GM18873 (cell line): ENCODE measurements at regions not wholly inside any gene's neighbourhood (a gene's known extent, or its start where the extent isn't known, plus 50 kb on each side); places are given as distances from the start of the nearest gene placed in this dataset.

Source experiments
- ATAC-seq: cut with Tn5 transposase; IDR thresholded peaks from one replicate; pipeline ENCODE4 v1.9.1; 2021; ENCODE audit warnings: mild to moderate bottlenecking, moderate library complexity, moderate number of reproducible peaks; ENCODE audit not compliant: unreplicated experiment, low FRiP score

- no peak for ATAC-seq
Observed at GRCh38 chr21:32135401-32136363, 143.2 kb downstream of the MIS18A start.

DNA sequence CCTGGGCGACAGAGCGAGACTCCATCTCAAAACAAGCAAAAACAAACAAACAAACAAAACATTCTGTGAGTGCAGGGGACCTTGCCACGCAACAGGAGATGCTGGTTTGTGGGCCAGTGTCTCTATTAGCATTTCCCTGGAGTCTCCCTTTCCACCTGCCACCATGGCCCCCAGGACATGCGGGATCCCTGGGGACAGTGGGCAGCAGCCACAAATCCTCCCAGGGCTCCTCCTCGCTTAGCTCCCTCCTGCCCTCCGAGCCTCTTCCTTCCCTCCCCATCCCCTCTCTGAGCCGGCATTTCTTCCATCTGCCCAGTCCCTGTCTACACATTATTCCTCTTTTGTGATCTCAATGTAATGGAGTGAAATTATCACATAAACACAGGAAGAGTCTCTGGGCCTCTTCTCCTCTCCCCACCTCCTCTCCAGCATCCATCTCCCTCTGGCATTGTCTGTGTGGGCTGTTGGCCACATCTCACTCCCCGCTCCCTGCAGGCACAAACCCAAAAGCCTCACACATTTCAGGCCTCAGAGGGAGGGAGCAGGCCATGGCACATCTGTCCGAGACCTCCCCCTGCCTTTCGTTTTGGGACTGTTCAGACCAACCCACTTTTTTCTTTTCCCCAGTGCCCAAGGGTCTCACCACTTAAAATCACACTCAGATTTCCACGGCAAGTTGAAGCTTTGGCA lies 144.3 kb downstream of the MIS18A start:
- no peak for ATAC-seq

DNA sequence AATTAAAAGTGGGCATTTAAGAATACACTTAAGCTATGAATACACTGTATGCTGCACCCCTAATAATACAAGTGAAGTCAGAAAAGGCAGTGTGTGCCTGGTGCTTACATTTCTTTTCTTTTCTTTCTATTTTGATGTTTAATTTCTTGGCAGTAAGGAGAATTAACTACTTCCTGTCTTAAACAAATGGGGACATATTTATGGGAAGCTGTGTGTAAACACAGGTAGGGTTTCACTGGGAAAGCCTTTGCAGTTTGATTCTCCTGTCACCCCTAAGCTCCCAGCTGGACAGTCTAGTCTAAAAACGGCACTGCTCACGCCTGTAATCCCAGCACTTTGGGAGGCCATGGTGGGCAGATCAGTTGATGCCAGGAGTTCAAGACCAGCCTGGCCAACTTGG lies 146.0 kb downstream of the MIS18A start:
- no peak for ATAC-seq

- no peak for ATAC-seq
Observed at GRCh38 chr21:32132409-32132808, 146.4 kb downstream of the MIS18A start.

GRCh38 chr21:32131960-32132359 lies 146.9 kb downstream of the MIS18A start:
- ATAC-seq, result no peak

GRCh38 chr21:32131164-32131563 lies 147.7 kb downstream of the MIS18A start:
- ATAC-seq, result no peak

DNA sequence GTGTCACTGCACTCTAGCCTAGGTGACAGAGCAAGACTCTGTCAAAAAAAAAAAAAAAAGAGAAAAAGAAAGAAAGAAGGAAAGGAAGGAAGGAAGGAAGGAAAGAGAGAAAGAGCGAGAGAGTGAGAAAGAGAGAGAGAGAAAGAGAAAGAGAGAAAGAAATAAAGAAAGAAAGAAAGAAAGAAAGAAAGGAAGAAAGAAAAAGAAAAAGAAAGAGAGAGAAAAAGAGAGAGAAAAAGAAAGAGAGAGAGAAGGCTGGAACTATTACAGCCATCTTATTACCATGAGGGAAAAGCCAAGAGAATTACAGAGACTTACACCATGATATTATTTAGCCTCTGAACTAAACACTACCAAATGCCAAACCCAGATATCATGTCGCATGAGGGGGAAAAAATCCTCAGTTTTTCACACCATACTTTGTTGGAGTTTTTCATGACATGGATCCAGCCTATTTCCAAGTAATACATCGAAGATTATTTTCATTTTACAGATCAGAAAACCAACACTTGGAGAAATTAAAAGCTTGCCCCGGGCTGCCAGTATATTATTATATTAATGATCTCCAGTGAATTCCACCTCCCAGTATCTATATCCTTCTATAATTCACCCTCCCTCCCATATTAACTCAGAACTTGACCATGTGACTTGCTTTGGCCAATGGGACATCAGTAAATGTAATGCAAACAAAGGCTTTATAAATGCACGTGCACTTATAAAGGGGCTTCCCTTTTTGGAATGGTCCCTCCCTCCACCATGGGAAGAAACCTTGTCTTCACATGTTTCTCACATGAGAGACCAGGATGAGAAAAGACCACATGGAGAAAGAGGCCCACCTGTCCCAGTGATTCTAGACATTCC lies 148.6 kb downstream of the MIS18A start:
- ATAC-seq, result no peak

DNA sequence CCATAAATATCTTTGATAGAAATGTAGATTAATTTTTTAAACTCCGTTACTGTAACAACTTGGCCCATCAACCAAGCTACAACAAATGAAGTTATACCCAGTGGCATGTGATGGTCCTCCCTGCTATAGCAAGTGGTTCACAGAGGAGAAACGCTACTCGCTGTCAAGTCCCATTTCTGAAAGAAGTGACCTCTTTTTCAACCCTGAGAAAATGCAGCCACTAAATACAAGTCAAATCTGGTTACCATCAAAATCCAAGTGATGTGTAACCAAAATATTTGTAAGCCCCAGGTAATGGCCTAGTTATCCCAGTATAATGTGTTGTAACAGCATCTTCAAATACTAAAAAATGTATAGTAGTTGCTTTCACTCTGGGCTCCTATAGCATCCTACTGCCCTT lies 151.8 kb downstream of the MIS18A start:
- ATAC-seq, result no peak

DNA sequence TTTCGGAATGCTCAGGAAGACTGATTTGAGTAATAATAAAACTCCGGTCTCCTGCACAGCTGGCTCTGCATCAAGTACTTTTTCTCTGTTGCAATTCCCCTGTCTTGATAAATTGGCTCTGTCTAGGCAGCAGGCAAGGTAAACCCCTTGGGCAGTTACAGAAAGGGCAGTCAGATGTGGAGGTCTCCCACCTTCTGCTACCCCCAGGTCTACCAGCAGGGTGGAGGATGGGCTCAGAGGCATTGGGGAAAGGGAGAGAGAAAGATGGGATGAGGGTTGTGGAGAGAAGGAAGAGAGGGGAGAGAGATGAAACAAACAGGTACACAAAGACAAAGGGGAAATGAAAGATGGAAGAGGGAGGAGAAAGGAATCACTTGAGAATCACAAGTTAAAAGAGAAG lies 156.8 kb downstream of the MIS18A start:
- no peak for ATAC-seq

- no peak for ATAC-seq
Observed at GRCh38 chr21:32120230-32120629, 158.6 kb downstream of the MIS18A start.

DNA sequence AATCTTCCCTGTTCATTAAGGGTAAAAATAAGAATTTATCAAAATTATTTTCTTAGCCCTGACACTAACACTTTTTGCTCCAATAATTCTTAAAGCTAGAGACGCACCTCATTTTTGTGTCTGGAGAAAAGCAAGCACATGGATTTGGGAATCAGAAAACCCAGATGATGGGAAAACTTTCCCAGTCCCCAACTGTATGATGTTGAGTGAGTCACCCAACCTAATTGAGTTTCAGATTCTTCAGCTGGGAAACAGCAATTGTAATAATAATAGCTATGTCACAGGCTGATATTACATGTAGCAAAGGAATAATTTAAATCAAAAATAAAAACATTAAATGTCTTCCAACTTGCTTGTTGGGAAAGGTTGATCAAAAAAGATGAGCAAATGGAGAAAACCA lies 159.0 kb downstream of the MIS18A start:
- ATAC-seq, result no peak

GRCh38 chr21:32119389-32119788 lies 159.5 kb downstream of the MIS18A start:
- ATAC-seq, result no peak

DNA sequence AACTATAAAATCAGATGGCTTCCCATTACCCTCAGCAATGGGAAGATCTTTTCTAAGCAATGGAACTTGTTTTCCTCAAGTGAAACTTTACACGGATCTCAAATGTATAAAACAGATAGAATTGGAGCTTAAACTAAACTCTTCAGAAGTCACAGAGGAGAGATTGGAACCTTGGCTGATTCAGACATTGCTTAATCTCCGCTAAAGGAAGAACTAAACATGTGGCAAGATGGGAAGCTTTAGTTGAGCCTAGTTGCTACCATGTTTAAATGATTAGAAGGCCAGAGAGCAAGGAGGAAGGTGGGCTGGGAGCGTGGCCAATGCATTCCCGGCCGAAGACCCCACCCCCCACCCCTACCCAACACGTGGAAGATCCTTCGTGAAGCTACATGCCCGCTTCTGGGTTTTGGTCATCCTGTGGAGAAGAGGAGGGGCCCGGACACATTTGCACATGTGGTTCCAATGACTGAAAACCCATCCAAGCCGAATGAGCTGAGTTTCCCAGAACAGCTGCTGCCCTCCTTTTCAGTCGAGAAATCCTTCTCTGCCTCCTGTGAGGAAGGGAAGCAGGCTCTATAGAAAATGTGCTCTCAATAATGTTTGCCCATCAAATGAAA lies 164.3 kb downstream of the MIS18A start:
- no peak for ATAC-seq

DNA sequence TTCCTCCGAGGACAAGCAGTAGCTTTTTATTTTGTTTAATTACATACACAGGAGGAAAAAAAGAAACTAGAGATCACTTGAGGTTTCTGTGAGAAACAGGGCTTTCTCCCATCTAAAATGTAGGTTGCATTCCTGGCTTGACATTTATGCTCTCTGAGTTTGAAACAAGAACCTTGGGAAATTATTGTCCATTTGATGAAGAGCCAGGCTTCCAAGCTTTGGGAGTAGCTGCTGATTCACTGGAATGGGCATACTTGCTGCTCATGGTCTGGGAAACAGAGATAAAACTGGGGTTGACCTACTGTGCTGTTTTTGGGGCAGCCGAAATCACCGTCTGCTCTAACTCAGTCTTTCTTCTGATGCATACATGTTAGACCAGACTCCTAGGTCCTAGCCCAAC lies 165.4 kb downstream of the MIS18A start:
- ATAC-seq, result no peak

- no peak for ATAC-seq
Observed at GRCh38 chr21:32112195-32112594, 166.7 kb downstream of the MIS18A start.

DNA sequence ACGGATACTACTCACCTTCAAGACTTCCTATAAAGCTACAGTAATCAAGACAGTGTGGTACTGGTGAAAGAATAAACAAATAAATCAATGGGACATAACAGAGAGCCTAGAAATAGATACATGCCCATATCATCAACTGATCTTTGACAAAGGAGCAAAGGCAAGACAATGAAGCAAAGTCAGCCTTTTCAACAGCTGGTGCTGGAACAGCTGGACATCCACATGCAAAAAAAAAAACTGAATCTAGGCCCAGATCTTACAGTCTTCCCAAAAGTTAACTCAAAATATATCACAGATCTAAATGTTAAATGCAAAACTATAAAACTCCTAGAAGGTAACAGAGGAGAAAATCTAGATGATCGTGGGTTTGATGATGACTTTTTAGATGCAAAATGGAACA lies 170.3 kb downstream of the MIS18A start:
- ATAC-seq, result no peak

DNA sequence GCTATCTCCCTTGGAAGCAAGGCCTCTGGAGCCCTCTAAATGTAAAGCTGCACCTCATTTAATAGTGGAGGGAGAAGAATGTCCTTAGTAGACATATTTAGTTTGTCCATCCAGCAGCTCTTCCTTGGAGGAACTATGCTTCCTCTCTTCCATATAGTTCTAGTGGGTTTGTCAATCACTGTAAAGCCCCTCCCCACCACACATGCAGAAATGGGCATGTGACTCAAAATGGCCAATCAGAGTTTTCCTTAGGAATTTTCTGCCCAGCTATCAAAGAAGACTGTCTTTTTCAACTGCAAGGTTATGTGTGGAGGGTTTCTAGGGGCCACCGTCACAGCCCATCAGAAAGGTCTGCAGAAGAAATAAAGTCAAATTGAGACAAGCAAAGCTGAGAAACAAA lies 175.5 kb downstream of the MIS18A start:
- ATAC-seq, result no peak

DNA sequence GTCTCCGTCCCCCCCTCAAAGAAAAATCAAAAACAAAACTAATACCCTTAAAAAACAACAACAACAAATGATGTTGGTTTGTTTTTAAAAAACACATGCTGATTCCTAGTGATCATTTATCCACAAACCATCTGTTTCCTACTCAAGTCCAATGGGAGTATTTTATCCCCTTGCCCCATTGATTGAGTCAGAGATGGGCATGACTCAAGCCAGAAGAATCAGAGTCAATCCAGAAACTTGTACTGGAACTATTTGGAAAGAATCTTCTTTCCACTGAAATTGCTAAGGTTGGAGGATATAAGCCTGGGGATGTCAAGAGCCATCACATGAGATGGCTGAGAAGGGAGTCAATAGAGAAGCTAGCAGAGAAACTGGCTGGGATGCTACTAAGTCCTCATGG lies 176.4 kb downstream of the MIS18A start:
- ATAC-seq, result no peak

DNA sequence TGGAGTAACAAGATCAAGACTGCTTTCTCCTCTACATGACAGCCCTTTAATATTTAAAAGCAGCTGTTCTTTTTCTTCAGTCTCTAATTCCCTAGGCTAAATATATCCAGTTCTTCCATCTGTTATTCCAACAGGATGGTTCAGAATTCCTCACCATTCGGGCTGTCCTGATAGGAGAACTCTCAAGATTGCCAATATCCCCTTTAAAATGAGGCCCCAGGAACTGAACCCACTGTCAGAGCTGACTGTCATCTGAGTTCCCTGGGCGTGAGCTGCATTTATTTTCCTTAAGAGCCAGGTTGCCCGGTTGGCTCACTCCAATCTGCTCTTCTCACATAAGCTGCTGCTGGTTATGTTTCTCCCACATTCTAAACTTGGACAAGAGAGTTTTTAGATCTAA lies 177.6 kb downstream of the MIS18A start:
- ATAC-seq, result no peak

GRCh38 chr21:32100423-32100822 lies 178.4 kb downstream of the MIS18A start:
- ATAC-seq, result no peak
